ENCODE measurements at regions not wholly inside any gene's neighbourhood (a gene's known extent, or its start where the extent isn't known, plus 50 kb on each side); places are given as distances from the start of the nearest gene placed in this dataset.

DNA sequence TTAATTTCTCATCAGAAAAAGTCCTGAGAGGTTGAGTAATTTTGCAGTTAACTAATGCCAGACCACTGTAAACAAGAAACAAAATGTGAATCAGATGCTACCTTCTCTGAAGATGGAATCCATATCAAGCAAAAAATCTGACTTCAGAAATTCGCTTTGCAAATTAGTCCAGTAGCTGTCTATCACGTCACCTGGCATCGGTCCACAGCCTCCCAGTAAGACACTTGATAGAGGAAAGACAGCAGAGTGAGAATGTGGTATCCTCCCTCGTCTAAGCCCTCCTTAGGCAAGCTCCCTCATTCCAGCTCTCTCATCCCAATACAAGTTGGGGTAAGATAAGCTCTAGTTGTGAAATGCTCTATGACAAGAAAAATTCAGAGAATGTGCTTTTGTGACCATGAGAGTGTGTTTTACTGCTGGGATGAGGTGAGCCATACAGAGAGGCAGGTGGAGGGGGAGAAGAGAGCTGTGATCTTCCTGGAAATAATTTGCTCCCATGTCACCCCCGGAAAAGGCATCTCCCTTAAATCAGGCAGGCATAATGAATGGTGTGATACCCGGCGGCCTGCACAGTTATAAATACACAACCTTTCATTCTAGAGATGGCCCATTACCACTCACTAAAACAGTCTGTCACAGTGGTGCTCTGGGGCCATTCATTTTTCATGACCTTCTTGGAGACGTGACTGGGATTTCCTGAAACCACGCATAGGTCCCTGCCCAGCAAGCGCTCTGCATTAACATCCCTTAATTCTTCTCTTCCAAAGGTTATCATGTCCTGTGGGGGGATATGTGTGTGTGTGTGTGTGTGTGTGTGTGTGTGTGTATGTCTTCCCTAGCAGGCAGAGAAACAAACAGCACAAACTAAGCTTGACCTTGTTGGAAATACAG lies 602.0 kb upstream of the KCNMB2 start:
- H3K4me3 ChIP-seq (ENCODE audit: low read depth, low read length) = no peak overlapping the region
- TF ChIP-seq, protein P1, sequence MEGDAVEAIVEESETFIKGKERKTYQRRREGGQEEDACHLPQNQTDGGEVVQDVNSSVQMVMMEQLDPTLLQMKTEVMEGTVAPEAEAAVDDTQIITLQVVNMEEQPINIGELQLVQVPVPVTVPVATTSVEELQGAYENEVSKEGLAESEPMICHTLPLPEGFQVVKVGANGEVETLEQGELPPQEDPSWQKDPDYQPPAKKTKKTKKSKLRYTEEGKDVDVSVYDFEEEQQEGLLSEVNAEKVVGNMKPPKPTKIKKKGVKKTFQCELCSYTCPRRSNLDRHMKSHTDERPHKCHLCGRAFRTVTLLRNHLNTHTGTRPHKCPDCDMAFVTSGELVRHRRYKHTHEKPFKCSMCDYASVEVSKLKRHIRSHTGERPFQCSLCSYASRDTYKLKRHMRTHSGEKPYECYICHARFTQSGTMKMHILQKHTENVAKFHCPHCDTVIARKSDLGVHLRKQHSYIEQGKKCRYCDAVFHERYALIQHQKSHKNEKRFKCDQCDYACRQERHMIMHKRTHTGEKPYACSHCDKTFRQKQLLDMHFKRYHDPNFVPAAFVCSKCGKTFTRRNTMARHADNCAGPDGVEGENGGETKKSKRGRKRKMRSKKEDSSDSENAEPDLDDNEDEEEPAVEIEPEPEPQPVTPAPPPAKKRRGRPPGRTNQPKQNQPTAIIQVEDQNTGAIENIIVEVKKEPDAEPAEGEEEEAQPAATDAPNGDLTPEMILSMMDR (IDR thresholded peaks at IDR 0.05; ENCODE audit: low read depth, low read length, missing control alignments) = no peak
- DNase-seq (ENCODE audit: low read depth) = no peak

DNA sequence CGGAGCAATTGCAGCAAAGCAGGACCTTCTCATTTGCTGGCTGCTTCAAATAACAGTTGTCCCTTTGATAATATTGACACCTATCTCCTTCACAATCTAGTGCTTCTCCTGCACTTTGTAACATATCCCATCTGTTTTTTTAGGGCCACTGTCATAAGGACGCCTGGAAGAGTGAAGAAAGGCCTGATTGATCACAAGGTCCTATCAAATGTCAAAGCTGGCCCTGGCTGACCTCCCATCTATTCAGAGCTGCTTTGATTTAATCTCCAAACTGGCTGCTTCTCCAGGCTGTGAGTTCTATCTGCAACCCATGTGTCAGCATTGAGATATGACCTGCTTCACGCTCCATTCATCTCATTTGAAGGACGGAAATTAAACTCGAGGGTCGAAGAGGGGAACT lies 601.2 kb upstream of the KCNMB2 start:
- TF ChIP-seq, protein P1 (IDR thresholded peaks at IDR 0.05; ENCODE audit: low read depth, low read length, missing control alignments) = no peak
- DNase-seq (ENCODE audit: low read depth) = no peak
- no peak overlapping the region for H3K4me3 ChIP-seq (ENCODE audit: low read depth, low read length)

DNA sequence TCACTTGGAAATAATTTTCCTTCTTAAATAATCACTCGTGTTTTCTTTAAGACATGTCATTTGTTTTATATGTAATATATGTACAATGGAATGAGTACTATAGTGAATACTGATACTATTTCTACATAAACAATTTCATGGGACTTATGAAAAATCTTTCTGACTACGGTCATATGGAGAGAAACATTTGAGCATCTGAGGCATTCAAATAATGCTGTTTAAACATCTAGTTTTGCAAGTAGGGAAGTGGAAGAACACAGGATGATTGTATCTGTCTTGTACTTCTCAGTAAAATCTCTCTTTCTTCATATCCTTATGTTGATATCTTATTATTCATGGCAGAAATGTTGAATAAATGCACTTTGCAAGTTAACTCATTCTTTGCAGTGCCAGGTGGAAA lies 599.5 kb upstream of the KCNMB2 start:
- TF ChIP-seq, protein P1 (IDR thresholded peaks at IDR 0.05; ENCODE audit: low read depth, low read length, missing control alignments) = no peak
- no peak overlapping the region for H3K4me3 ChIP-seq (ENCODE audit: low read depth, low read length)
- DNase-seq (ENCODE audit: low read depth) = no peak

DNA sequence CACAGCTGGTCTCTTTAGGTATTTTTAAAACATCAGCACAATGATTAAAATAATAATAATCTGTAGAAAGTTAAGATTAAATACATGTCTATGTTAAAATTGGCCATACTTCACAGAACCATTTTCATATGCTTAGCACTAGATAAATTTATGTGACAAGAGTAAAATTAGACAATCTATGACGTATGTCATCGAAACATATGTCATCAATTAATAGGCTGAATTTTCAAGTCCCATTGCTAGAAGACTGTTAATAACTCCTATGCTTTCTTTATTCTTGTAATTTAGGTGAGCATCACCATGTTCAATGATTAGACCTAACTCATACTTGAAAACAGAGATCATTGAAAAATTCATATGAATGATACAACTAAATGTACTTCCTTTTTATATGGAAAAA lies 593.3 kb upstream of the KCNMB2 start:
- no peak for DNase-seq (ENCODE audit: low read depth)
- TF ChIP-seq, protein P1 (IDR thresholded peaks at IDR 0.05; ENCODE audit: low read depth, low read length, missing control alignments) = no peak
- H3K4me3 ChIP-seq (ENCODE audit: low read depth, low read length) = no peak overlapping the region

DNA sequence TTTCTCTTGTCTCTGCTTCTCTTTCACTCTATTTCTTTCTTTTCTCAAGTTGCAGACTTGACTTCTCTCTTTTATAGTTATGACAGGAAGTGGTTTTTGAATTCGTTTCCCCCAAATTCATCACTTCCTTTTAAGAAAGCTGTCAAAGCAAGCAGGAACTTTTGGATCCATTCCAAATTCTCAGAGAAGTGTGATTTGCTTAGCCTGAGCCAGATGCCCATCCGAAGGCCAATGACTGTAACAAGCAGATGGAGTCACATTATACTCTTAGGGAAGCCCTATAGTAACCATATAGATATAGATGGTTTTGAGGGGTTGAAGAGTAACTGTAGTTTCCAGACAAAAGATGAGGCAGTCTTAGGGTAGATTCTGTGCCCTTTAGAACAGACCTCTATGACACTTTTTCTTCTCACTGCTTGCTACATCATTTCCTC lies 592.0 kb upstream of the KCNMB2 start:
- no peak for DNase-seq (ENCODE audit: low read depth)
- TF ChIP-seq, protein P1 (IDR thresholded peaks at IDR 0.05; ENCODE audit: low read depth, low read length, missing control alignments) = no peak
- no peak overlapping the region for H3K4me3 ChIP-seq (ENCODE audit: low read depth, low read length)

DNA sequence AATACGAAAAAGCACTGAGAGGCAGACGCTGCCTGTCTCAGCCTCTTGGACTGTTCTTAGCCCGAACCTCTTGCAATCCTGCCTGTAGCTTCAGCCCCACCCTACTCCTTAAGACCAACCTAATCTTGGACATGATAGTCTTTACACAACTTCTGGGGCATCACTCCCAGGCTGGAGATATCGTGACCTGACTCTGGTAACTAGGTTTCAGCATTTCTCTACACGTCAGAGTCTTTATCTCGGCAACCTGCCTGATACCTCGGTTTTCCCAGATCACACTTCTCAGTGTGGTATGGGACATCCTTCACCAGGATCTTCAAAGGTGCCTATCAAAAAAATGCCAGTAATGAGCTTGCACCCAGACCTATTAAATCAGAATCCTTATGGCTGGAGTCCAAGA lies 590.2 kb upstream of the KCNMB2 start:
- no peak for DNase-seq (ENCODE audit: low read depth)
- TF ChIP-seq, protein P1 (IDR thresholded peaks at IDR 0.05; ENCODE audit: low read depth, low read length, missing control alignments) = no peak

DNA sequence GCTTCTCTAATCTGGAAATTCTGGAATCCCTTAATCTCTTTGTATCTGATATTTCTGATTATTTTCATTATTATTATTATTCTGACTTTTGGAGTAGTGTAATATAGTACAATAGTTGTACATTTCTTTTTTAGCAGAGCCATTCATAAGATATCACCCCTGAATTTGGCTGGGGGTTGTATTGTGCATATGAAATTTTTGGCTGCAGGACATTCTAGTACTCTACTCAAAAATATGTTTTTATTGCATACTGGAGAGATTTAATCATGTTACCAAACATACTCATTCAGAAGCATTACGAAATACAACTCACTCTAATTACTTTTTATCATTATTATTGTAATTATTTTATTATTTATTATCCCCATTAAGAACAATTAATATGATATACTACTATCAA lies 589.7 kb upstream of the KCNMB2 start:
- no peak overlapping the region for H3K4me3 ChIP-seq (ENCODE audit: low read depth, low read length)
- DNase-seq (ENCODE audit: low read depth) = no peak
- TF ChIP-seq, protein P1 (IDR thresholded peaks at IDR 0.05; ENCODE audit: low read depth, low read length, missing control alignments) = no peak

More for the DNA sequence above, 590.2 kb upstream of the KCNMB2 start:
- H3K4me3 ChIP-seq (ENCODE audit: low read depth, low read length) = no peak overlapping the region

Data from GM12864 (cell line).